OCI-LY1 (cell line): ENCODE measurements at regions not wholly inside any gene's neighbourhood (a gene's known extent, or its start where the extent isn't known, plus 50 kb on each side); places are given as distances from the start of the nearest gene placed in this dataset.

Experiments used
- EZH2 ChIP-seq: fragments of 200-600 bp; sonication (generic), shearing (Covaris generic); IDR thresholded peaks from 2 replicates; pipeline ENCODE4 v1.8.0; 2017; ENCODE audit warnings: borderline replicate concordance, mixed run types, mild to moderate bottlenecking, antibody characterized with exemption, low read length, moderate library complexity, mixed read lengths
- TF ChIP-seq, protein P1 (sequence below): fragments of 200-600 bp; sonication (generic), shearing (Covaris generic); IDR thresholded peaks from 2 replicates; pipeline ENCODE4 v1.5.1; 2017; ENCODE audit warnings: mild to moderate bottlenecking, antibody characterized with exemption, low read length, moderate library complexity, mixed read lengths

DNA sequence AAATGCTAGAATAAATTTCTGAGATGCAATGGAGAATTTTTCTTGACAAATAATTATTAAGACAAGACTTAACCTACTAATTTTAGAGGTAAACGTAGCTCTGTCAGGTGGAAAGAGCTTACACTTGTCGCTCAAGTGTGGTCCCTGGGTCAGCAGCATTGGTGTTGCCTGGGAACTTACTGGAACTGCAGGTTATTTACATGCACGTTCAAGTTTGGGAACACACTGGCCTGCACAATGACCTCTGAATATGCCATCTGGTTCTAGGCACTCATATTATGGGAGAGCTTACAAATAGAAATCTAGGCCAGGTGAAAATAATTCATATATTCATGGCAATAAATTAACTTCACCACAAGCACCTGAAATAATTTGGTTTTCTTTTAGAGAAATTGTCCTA lies 88.5 kb upstream of the BCL9 start:
- TF ChIP-seq, protein P1, sequence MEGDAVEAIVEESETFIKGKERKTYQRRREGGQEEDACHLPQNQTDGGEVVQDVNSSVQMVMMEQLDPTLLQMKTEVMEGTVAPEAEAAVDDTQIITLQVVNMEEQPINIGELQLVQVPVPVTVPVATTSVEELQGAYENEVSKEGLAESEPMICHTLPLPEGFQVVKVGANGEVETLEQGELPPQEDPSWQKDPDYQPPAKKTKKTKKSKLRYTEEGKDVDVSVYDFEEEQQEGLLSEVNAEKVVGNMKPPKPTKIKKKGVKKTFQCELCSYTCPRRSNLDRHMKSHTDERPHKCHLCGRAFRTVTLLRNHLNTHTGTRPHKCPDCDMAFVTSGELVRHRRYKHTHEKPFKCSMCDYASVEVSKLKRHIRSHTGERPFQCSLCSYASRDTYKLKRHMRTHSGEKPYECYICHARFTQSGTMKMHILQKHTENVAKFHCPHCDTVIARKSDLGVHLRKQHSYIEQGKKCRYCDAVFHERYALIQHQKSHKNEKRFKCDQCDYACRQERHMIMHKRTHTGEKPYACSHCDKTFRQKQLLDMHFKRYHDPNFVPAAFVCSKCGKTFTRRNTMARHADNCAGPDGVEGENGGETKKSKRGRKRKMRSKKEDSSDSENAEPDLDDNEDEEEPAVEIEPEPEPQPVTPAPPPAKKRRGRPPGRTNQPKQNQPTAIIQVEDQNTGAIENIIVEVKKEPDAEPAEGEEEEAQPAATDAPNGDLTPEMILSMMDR: no peak
- no peak for TF ChIP-seq EZH2
